ENCODE measurements at regions not wholly inside any gene's neighbourhood (a gene's known extent, or its start where the extent isn't known, plus 50 kb on each side); places are given as distances from the start of the nearest gene placed in this dataset.

- TF ChIP-seq EZH2 (IDR thresholded peaks at IDR 0.05; ENCODE audit: borderline replicate concordance, low read length), result no peak
- no peak for TF ChIP-seq CTCF (IDR thresholded peaks at IDR 0.05; ENCODE audit: low read length)
Observed at GRCh38 chr12:67916266-67916970, 72.8 kb upstream of the IFNG-AS1 start.

Data from OCI-LY1 (cell line).